PC-9 (cell line): ENCODE measurements at regions not wholly inside any gene's neighbourhood (a gene's known extent, or its start where the extent isn't known, plus 50 kb on each side); places are given as distances from the start of the nearest gene placed in this dataset.

Experiments used
- EZH2 ChIP-seq: fragments of 200-600 bp; sonication (generic); IDR thresholded peaks from 2 replicates; pipeline ENCODE4 v1.8.0; 2017; ENCODE audit warnings: antibody characterized with exemption, low read depth
- TF ChIP-seq, protein P1 (sequence below): fragments of 200-600 bp; sonication (generic); conservative IDR thresholded peaks from 2 replicates; pipeline ENCODE4 v1.6.1; 2017; ENCODE audit warnings: mixed run types, antibody characterized with exemption, mild to moderate bottlenecking, moderate library complexity

DNA sequence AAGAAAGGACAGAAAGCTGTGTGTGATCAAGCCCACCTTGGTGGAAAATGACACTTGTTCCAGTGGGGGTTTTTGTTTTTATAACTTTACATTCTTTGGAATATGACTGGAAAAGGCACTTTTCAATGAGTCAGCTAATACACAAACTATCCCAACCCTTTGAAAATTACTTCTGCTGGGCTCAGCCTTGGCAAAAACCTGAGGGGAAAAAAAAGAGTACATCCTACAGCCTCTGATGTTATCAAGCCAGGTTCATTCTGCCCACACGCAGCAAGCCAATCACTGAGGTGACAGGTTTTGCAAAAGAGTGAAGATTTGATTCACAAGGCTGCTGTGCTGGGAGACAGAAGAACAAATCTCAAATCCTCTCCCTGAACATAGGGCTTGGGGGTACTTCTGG, 484.5 kb upstream of the ERCC4 start:
- TF ChIP-seq, protein P1, sequence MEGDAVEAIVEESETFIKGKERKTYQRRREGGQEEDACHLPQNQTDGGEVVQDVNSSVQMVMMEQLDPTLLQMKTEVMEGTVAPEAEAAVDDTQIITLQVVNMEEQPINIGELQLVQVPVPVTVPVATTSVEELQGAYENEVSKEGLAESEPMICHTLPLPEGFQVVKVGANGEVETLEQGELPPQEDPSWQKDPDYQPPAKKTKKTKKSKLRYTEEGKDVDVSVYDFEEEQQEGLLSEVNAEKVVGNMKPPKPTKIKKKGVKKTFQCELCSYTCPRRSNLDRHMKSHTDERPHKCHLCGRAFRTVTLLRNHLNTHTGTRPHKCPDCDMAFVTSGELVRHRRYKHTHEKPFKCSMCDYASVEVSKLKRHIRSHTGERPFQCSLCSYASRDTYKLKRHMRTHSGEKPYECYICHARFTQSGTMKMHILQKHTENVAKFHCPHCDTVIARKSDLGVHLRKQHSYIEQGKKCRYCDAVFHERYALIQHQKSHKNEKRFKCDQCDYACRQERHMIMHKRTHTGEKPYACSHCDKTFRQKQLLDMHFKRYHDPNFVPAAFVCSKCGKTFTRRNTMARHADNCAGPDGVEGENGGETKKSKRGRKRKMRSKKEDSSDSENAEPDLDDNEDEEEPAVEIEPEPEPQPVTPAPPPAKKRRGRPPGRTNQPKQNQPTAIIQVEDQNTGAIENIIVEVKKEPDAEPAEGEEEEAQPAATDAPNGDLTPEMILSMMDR, result no peak
- no peak for TF ChIP-seq EZH2
